NCI-H2081 (cell line): ENCODE measurements at regions not wholly inside any gene's neighbourhood (a gene's known extent, or its start where the extent isn't known, plus 50 kb on each side); places are given as distances from the start of the nearest gene placed in this dataset.
"Not testable (repeated sequence)": the region's sequence is repeated elsewhere in the genome, so short reads cannot be mapped to it uniquely, and the experiment has no call there.

ENCODE experiments used
- DNase-seq, 2 experiments: peaks; one replicate each; lab custom pipeline; 2025; lab: John Stamatoyannopoulos, UW

GRCh38 chr19:30871979-30872378 is 477.3 kb downstream of the TSHZ3 start:
- no peak for DNase-seq

GRCh38 chr19:30870876-30871275 is 478.4 kb downstream of the TSHZ3 start:
- no peak for DNase-seq

GRCh38 chr19:30865511-30865910 is 483.7 kb downstream of the TSHZ3 start:
- DNase-seq: no peak

DNA sequence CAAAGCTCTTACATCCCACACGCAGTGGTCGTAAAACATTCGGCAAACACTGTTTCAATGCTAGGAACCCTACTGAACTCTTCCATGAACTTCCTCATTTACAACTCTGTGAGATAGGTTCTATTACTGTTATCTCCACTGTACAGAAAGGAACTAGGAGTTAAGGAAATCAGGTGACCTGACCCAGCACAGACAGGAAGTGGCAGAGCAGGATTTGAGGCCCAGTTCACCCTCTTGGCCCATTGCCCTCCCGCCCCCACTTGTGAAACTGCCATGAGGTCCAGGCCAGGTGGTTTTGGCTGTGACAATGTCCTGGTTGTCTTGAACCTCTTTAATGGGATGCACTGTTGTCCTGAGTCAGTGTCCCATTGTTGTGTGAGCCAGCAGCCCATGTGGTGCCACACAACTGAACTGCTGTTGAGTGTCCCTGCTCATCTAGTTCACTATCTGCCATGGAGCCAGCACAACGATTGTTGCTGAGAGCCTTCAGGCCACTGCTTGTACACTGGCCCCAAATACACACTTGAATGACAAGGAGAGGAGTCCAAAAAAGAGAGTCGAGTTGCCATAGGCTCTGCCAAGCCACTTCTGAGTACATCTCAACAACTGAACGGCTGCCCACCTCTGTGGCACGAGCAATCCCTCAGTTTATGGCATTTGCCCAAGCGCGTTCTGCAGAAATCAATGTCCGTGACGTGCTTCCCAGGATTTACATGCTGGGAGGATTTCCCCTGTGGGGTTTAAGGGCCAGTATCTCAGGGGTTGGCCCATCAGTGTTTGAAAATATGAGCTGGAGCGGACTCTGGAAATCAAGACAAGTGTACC is 484.6 kb downstream of the TSHZ3 start:
- no peak for DNase-seq

- DNase-seq: no peak
Measured at GRCh38 chr19:30862876-30863275, 486.4 kb downstream of the TSHZ3 start.

- no peak for DNase-seq
Measured at GRCh38 chr19:30861919-30862318, 487.3 kb downstream of the TSHZ3 start.

- no peak for DNase-seq
Measured at GRCh38 chr19:30857966-30858490, 485.8 kb downstream of the ZNF536 start.

DNA sequence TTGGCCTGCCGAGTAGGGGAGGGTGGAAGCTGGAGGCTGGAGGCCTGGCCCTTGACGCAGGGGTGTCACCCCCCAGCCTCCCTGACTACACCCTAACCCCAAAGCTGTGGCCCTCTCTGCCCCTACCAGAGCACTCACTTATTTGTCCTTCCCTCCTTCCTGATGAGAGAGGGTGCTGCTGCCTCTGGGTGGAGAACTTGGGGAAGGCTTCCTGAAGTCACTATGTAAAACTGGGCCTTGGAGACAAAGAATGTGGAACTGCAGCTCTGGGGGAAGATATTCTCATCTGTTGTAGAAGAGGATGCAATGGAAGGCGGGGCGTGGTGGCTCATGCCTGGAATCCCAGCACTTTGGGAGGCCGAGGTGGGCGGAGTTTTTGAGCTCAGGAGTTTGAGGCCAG is 485.2 kb downstream of the ZNF536 start:
- no peak for DNase-seq

GRCh38 chr19:30856786-30857185 is 484.6 kb downstream of the ZNF536 start:
- no peak for DNase-seq

- DNase-seq: no peak
Measured at GRCh38 chr19:30856376-30856775, 484.2 kb downstream of the ZNF536 start.

DNA sequence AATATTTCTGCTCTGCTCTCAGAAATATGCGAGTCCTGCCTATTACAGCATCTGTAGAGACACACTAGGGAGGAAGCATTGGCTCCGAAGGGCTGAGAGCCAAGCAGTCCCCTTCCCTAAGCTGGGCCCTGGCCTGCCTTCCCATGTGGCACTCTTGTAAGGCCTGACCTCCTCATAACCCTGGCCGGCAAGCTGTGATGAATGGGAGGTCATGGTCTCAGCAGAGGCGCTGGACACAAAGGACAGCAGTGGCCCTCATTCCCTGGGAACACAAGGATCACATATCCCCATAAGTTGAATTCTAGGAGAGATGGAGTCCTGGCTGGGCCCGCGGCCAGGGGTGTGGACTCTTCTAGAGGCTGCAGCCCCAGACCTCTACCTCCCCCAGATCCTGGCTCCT is 483.3 kb downstream of the ZNF536 start:
- DNase-seq: no peak

GRCh38 chr19:30854661-30855060 is 482.5 kb downstream of the ZNF536 start:
- DNase-seq: no peak

DNA sequence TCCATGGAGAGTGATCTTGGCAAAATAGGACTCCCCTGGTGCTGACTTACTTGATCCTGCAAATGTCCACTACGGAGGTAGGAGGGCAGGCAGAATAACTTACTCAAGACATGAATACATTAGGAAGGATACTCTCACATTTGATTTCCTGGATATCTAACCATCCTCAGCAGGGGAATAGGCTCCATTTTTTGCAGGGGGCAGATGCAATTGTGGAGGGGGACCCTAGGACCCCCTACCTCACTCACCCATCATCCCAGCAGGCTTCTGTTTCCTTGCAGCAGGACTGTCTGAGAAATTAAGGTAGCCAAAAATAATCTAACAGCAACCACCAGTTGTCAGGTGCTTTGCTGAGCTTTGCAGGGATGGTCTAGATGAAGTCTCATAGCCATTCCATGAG is 482.0 kb downstream of the ZNF536 start:
- no peak for DNase-seq

DNA sequence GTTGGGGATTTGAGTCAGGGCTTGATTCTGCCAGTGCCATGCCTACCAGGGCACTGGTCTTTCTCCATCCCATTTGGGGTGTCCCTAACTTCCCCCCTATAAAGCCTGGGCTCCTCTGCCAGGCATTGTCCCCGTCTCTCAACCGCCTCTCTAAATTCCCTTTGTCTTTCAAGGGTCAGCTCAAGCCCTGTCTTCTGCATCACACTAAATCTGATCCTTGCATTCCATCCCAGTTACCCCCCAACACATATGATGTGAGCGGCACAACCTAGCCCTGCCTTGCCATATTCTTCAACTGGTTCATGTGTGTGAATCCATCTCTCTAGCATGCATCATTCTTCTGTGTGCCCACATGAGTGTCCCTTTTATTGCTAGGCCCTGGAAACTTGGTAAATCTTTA is 480.9 kb downstream of the ZNF536 start:
- no peak for DNase-seq

DNA sequence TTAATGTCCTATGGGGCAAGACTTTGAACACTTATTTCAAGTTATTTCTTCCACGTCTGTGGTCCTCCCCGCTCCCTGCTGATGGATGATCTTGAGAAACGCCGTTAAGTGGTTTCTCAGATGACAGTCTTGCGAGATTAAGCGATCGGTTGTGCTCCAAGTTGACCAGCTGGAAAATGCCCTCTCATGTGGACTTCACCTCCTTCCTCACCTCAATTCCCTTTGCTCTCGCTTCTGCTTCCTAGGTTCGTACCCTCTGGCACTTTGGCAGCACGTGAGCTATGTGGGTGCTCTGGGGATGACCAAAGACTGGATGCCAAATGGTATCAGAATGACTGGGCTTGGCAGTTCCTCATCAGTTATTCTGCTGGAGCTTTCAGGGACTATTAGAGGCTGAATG is 480.0 kb downstream of the ZNF536 start:
- no peak for DNase-seq

GRCh38 chr19:30851646-30852045 is 479.5 kb downstream of the ZNF536 start:
- no peak for DNase-seq

DNA sequence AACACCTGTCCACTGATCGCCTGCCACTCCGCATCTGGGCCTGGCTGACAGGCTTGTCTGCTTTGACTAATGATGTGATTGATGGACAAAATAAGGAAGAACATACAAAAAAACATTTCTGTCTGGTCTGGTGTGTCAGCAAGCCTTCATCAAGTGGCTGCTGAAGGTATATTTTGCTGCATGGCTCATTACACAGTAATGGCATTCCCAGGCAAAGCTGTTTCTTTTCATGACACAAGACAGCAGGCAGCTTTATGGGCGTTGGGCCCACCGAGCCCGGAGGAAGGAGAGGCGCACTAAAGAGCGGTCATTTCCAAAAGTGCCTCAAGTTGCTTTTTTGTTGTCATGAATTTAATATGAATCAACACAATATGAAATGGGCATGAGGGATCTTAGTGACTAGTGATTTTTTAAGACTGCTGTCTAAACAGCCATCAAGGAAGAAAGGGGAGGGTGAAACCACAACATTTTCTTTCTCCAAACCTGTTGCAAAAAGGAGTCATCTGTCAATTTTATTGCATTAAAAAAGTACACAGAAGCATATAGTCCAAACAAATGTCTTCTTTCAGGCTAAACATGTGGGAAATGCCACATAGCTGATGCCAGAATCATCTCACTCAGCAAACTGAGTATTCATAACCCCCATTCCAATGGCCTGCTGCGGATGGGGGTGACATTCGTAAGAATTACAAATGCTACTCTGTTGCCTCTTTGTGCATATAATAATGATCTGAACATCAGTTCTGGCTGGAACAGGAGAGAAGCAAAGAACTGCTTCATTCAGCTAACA is 476.6 kb downstream of the ZNF536 start:
- no peak for DNase-seq

- DNase-seq: no peak
Measured at GRCh38 chr19:30846102-30846501, 473.9 kb downstream of the ZNF536 start.

DNA sequence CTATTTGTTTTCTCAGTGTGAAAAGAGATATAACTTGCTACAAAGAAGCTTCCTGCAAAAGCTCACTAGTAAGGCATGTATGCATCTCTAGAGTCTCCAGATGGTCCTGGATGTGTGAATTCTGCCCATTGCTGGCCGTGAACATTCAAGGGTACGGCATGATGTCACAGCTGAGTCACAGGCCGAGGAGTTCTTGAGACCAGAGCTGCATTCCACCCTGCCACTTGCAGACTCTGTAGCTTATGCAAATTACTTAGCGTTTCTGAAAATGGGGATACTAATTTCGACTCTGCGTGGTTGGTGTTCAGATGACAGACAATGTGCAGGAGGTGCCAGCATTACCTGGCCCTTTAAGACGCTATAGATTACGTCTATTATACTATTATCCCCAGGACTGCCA is 470.7 kb downstream of the ZNF536 start:
- DNase-seq: no peak

DNA sequence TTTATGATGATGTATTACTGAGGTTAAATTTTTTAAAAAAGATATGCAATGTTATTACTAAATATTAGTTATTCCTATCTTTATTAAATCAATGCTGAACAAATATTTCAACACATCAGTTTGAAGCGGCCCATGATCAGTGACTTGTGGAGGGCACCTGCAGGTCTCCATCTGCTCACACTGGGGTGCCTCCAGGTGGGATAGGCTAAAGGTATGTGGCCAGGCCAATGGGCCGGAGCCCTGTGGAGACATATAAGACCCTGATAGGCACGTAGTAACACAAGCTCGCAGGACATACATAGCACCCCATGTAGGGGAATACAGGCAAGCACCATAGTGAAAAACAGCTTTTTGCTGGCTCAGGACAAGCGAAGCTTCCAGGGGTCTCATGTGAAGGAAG is 469.8 kb downstream of the ZNF536 start:
- no peak for DNase-seq

DNA sequence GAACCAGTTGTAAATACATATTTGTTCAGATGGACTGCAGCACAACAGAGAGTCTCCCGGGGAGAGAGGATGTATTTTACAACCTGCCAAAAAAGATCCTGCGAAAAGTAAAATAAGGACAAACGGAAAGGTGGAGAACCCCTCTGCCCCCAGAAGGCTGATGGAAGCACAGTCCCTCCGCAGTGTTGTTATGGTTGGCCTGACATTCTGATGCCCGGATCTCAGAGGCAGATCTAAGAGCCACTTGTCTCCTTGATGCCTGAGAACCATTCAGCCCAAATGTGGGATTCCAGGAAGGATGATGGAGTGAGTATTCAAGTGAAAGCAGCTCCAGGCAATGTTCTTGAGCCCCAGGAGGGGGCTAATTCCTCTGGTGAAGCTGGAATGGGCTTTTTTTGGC is 458.7 kb downstream of the ZNF536 start:
- no peak for DNase-seq

DNA sequence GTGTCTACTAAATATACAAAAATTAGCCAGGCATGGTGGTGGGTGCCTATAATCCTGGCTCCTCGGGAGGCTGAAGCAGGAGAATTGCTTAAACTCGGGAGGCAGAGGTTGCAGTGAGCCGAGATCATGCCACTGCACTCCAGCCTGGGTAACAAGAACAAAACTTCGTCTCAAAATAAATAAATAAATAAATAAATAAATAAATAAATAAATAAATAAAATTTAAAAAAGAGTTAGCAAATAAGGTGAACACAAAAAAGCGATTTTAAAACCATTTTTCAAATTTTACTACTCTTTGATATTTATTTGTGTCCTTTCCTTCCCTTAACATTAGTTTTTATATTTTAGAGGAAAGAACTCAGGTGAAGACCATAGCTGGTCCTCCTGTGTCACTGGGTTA is 453.3 kb downstream of the ZNF536 start:
- DNase-seq: not testable (repeated sequence)

- no peak for DNase-seq
Measured at GRCh38 chr19:30824809-30825208, 452.6 kb downstream of the ZNF536 start.
